ENCODE measurements at regions not wholly inside any gene's neighbourhood (a gene's known extent, or its start where the extent isn't known, plus 50 kb on each side); places are given as distances from the start of the nearest gene placed in this dataset.

DNA sequence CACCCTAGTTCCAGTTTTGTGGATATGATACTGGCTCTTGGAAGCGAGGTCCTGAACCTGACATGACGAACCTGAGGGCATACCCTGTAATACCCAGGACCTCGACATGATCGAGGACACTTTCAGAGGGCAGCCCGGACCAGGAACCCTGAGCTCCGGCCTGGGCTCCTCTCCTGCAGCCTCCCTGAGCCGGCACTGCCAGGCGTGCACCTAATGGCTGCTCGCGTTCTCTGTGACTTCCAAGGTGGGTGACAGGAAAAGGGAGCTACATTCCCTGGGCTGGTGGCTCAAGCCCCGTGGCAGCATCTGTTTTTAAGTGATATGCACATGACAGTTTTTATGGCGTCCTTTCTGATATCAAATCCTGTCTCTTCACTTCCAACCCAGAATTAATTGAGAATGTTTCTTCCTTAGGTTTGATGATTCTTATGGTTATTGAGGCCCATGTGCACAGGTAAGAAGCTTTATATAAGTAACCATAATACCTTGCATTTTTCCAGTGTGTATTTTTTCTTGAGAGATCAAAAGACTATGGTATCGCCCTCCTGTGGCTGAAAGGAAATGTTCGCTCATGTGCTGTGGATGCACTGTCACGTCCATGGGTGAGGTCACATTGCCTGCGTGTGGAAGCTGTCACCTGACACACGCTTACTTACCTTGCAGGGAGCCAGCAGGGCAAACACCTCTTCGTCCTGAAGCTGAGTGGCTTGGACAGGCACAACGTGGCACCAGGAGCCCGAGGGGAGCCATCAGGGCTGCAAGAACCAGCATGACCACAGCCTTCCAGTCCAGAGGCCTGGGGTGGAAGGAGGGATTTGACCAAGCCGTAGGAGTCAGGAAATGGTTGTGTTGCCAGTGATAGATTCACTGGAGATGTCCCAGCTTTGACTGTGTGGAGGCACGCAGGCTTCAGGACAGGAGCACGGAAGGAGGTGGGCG lies 367.4 kb upstream of the MYT1L start:
- Mint-ChIP-seq H3K36me3 (no peaks in the 10 kb centered on the region), H3K27ac (peak overlapping the region in 4 of 10 donors; percentile 40 to 82 (median 60))

DNA sequence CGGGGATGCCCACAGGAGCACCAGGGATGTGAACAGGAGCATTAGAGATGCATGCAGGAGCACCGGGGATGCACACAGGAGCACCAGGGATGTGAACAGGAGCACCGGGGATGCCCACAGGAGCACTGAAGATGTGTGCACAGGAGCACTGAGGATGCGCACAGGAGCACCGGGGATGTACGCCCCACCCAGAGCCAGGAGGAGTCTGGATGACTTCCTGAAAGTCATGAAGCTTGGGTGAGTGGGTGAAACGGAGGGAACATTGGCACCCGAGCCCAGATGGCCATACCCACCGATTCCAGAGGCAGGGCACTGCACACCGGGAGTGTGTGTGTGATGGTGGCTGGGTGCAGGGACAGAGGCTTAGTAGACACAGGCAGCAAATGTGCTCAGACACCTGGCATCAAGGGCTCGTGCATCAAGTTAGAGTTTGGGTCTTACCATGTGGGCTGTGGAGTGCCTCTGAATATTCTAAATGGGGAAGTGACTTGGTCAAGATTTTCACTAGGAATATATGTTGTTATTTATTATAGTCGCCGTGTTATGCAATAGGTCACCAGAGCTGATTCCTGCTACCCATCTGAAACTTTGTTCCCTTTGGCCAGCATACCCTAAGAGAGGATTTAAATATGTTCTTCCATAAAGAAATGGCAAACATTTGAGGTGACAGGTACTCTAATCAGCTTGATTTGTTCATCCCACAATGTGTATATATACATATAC lies 365.8 kb upstream of the MYT1L start:
- ATAC-seq (no peak), DNase-seq (no peak)
- H3K4me1 Mint-ChIP-seq: peaks cover 0 to 8% (median 5%) of the 10 kb centered on the region in 4 donors
- no peaks in the 10 kb centered on the region for H3K36me3 Mint-ChIP-seq
- H3K4me3 Mint-ChIP-seq: no peak overlapping the region
- POLR2A ChIA-PET: no interaction called here
- no peaks in the 10 kb centered on the region for H3K9me3 Mint-ChIP-seq
- H3K27me3 Mint-ChIP-seq: peaks cover 0 to 3% (median under 1%) of the 10 kb centered on the region in 5 donors
- peak overlapping the region in 1 of 10 donors; percentile 55 for H3K27ac Mint-ChIP-seq

More for the DNA sequence above, 367.4 kb upstream of the MYT1L start:
- peaks cover 0 to 3% (median 0%) of the 10 kb centered on the region in 5 donors for H3K27me3 Mint-ChIP-seq
- no peak overlapping the region for H3K4me3 Mint-ChIP-seq
- H3K4me1 Mint-ChIP-seq: peaks cover 0 to 7% (median 5%) of the 10 kb centered on the region in 4 donors
- POLR2A ChIA-PET: no interaction called here
- DNase-seq (peak in 1 of 10 donors; percentile 22), ATAC-seq (peak in 1 of 2 donors; percentile 39)
- H3K9me3 Mint-ChIP-seq: no peaks in the 10 kb centered on the region

DNA sequence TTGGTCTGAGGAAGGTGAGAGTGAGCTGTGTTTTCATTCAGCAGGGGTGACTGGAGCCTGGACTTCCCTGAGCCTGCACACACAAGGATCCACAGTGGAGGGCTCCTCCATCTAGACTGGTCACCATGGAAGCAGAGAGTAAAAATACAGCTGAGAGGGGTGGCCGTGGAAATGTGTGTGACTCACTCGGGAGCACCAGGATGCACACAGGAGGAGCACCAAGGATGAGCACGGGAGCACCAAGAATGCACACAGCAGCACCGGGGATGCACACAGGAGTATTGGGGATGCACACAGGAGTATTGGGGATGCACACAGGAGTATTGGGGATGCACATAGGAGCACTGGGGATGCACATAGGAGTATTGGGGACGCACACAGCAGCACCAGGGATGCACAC lies 365.2 kb upstream of the MYT1L start:
- ATAC-seq: no peak
- POLR2A ChIA-PET: no interaction called here
- H3K4me1 Mint-ChIP-seq: peaks cover 0 to 10% (median 6%) of the 10 kb centered on the region in 4 donors
- no peaks in the 10 kb centered on the region for H3K36me3 Mint-ChIP-seq
- no peak for DNase-seq
- peaks cover 0 to 3% (median 1%) of the 10 kb centered on the region in 5 donors for H3K27me3 Mint-ChIP-seq
- no peaks in the 10 kb centered on the region for H3K9me3 Mint-ChIP-seq
- peak overlapping the region in 1 of 10 donors; percentile 55 for H3K27ac Mint-ChIP-seq
- H3K4me3 Mint-ChIP-seq: no peak overlapping the region

DNA sequence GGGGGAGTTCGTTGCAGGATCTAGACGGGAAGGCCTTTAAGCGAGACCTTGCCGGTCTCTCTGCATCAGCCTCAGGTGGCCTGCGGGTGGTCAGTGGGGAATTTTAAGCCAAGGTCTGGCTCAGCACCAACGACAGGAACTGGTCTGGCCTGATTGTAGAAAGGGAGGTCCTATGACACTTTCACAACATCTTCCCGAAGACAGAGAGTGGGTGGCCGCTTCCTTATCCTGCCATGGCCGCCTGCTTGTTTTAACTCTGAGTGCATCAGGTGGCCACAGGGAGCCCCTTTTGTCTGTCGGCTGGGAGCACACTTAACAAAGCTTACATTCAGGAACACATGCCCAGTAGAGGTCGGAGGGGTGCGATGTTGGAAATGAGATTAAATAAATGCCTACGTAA lies 363.7 kb upstream of the MYT1L start:
- no peak for ATAC-seq
- no peak for DNase-seq
- peak overlapping the region in 1 of 10 donors; percentile 31 for H3K27ac Mint-ChIP-seq
- H3K9me3 Mint-ChIP-seq: no peaks in the 10 kb centered on the region
- no peak overlapping the region for H3K4me3 Mint-ChIP-seq
- H3K4me1 Mint-ChIP-seq: peaks cover 6 to 22% (median 18%) of the 10 kb centered on the region in 4 donors
- H3K27me3 Mint-ChIP-seq: peaks cover 0 to 3% (median 1%) of the 10 kb centered on the region in 5 donors
- H3K36me3 Mint-ChIP-seq: no peaks in the 10 kb centered on the region
- POLR2A ChIA-PET: no interaction called here

DNA sequence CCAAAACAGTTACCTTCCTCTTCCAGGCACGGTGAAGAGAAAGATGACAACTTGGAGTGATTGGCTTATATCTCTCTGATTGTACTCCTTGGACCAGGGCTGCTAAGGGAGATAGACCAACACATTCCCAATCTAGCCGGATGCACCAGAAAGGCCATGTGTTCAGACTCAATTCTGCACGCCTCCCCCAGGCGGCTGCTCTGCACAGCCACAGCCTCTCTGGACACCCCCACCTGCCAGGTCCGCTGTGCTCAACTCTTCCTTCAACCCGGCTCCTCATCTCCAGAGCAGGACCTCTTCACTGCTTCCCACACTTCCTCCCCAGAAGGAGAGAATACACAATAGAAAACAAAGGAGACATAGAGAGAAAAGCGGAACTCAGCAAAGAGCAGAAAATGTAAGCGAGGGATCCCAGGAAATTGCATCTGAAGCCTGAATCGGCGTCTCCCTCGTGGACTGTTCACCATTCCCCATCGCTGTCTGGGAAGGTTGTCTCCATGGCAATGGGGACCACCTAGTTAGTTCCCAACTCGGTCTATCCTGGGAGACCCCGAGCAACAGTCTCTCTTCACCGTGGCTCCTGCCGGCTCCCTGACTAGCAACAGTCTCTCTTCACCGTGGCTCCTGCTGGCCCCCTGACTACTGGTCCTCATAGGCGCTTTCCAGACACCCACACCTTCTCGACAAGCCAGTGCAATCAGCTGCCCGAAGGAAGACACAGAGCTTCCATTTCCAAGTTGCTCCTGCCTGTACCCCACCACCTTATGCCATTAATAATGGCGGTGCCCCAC lies 361.7 kb upstream of the MYT1L start:
- peaks cover 0 to 3% (median 1%) of the 10 kb centered on the region in 5 donors for H3K27me3 Mint-ChIP-seq
- no peak overlapping the region for H3K4me3 Mint-ChIP-seq
- peaks cover 23 to 37% (median 28%) of the 10 kb centered on the region in 4 donors for H3K4me1 Mint-ChIP-seq
- ATAC-seq (no peak), DNase-seq (no peak)
- POLR2A ChIA-PET: no interaction called here
- H3K27ac Mint-ChIP-seq: no peak overlapping the region
- H3K36me3 Mint-ChIP-seq: no peaks in the 10 kb centered on the region
- no peaks in the 10 kb centered on the region for H3K9me3 Mint-ChIP-seq

DNA sequence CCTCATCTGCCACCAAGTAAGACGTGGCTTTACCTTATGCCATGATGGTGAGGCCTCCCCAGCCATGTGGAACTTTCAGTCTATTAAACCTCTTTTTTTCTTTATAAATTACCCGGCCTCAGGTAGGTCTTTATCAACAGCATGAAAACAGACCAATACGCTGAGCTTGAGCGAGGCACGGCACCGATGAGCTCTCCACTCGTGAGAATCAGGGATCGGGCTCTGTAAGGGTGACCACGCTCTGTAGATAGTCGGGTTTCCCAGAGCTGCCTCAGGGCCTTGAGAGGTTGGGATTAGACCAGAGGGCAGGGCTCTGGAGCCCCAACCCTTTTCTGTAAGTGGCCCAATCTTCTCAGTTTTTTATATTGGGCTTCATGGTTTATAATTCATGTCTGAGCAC lies 360.3 kb upstream of the MYT1L start:
- Mint-ChIP-seq H3K9me3 (no peaks in the 10 kb centered on the region), H3K4me1 (peaks cover 24 to 44% (median 36%) of the 10 kb centered on the region in 4 donors), H3K36me3 (no peaks in the 10 kb centered on the region), H3K27me3 (peaks cover 0 to 3% (median 1%) of the 10 kb centered on the region in 5 donors), H3K27ac (peak overlapping the region in 2 of 10 donors; percentile 12 to 74), H3K4me3 (peak overlapping the region in 4 of 10 donors; percentile 30 to 41 (median 40))
- POLR2A ChIA-PET: no interaction called here
- no peak for ATAC-seq
- DNase-seq: no peak

DNA sequence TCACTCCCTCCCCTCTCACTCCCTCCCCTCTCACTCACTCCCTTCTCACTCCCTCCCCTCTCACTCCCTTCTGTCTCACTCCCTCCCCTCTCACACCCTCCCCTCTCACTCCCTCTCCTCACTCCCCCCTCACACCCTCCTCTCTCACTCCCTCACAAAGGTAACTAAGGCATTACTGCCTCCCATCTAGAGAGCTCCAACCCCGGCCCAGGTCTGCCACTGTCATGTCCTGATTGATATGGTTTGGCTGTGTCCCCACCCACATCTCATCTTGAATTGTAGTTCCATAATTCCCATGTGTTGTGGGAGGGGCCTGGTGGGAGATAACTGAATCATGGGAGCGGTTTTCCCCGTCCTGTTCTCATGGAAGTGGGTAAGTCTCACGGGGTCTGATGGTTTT lies 359.9 kb upstream of the MYT1L start:
- peaks cover 0 to 3% (median 1%) of the 10 kb centered on the region in 5 donors for H3K27me3 Mint-ChIP-seq
- H3K27ac Mint-ChIP-seq: peak overlapping the region in 3 of 10 donors; percentile 12 to 80 (median 56)
- ATAC-seq: no peak
- POLR2A ChIA-PET: no interaction called here
- H3K36me3 Mint-ChIP-seq: no peaks in the 10 kb centered on the region
- H3K4me3 Mint-ChIP-seq: peak overlapping the region in 4 of 10 donors; percentile 9 to 50 (median 36)
- DNase-seq: no peak
- H3K9me3 Mint-ChIP-seq: no peaks in the 10 kb centered on the region
- peaks cover 28 to 48% (median 40%) of the 10 kb centered on the region in 4 donors for H3K4me1 Mint-ChIP-seq

DNA sequence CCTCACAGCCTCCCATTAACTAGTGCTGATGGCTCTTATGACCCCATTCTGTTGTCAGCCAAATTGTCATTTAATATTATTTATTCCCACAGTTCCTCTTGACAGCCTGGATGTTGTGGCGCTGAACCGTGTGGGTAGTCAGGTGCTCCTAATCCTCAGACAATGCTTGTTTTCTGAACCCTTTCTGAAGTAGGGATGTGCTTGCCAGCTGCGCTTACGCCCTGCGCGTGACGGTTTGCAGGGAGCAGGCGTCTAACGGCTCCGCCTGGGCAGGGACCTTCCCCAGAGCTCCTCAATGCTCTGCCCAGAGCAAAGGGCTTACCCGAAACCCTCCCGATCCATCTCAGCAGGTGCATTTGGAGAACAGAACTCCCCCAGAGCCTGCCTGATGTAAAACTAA lies 358.2 kb upstream of the MYT1L start:
- peaks cover 37 to 65% (median 56%) of the 10 kb centered on the region in 4 donors for H3K4me1 Mint-ChIP-seq
- ATAC-seq (no peak), DNase-seq (no peak)
- POLR2A ChIA-PET: no interaction called here
- peak overlapping the region in 5 of 10 donors; percentile 4 to 63 (median 43) for H3K27ac Mint-ChIP-seq
- H3K4me3 Mint-ChIP-seq: peak overlapping the region in 3 of 10 donors; percentile 33 to 64 (median 55)
- no peaks in the 10 kb centered on the region for H3K36me3 Mint-ChIP-seq
- no peaks in the 10 kb centered on the region for H3K9me3 Mint-ChIP-seq
- peaks cover 0 to 3% (median 1%) of the 10 kb centered on the region in 5 donors for H3K27me3 Mint-ChIP-seq

DNA sequence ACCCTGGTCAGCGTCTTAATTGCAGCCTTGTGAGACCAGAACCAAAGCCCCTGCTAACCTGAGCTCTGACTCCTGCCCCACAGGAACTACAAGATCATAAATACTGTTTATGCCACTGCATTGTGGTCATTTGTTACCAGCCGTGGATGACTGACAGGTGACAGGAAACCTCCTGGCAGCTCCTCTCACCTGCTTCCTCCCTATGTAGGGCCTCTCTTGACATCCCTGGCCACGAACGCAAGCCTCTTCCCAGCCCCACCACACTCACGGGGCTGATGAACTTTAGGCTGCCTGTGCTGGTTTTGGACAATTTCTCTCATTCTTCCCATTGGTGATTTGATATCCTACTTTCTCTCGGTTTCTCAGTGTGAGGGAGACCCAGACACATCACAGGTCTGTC lies 357.2 kb upstream of the MYT1L start:
- Mint-ChIP-seq H3K4me1 (peaks cover 41 to 75% (median 63%) of the 10 kb centered on the region in 4 donors), H3K27me3 (peaks cover 0 to 3% (median 0%) of the 10 kb centered on the region in 5 donors), H3K36me3 (no peaks in the 10 kb centered on the region), H3K27ac (peak overlapping the region in 6 of 10 donors; percentile 24 to 74 (median 46)), H3K9me3 (no peaks in the 10 kb centered on the region), H3K4me3 (peak overlapping the region in 6 of 10 donors; percentile 12 to 72 (median 42))
- peak in 2 of 10 donors; percentile 26 to 29 for DNase-seq
- POLR2A ChIA-PET: interaction anchor here (0.9 kb wide), 1 partner anchor 42 kb away, joined by 3 read pairs; no protein-coding TSS in a partner anchor
- peak; percentile 46 to 73 for ATAC-seq

DNA sequence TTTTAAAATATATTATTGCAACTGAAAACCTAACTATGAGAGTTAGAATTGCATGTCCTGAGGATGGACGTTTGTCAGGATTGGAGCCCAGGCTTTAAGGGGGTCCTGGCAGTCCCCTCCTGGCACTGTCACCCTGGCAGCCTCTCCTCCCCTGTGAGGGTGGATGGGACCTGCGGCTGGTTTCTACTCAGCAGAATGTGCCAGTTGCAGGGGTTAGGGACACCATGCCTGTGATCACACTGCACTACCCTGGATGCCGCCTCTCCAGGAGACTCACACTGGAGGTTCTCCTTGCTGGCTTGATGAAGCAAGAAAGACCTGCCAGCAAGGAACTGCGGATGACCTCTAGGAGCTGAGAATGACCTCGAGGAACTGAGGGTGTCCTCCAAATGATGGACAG lies 356.7 kb upstream of the MYT1L start:
- POLR2A ChIA-PET: interaction anchor here (0.9 kb wide), 1 partner anchor 41 kb away, joined by 3 read pairs; no protein-coding TSS in a partner anchor
- no peak for DNase-seq
- ATAC-seq: no peak
- peak overlapping the region in 1 of 10 donors; percentile 40 for H3K27ac Mint-ChIP-seq
- no peaks in the 10 kb centered on the region for H3K9me3 Mint-ChIP-seq
- no peaks in the 10 kb centered on the region for H3K36me3 Mint-ChIP-seq
- H3K4me3 Mint-ChIP-seq: peak overlapping the region in 1 of 10 donors; percentile 31
- peaks cover 41 to 80% (median 68%) of the 10 kb centered on the region in 4 donors for H3K4me1 Mint-ChIP-seq
- peaks cover 0 to 3% (median 0%) of the 10 kb centered on the region in 5 donors for H3K27me3 Mint-ChIP-seq

DNA sequence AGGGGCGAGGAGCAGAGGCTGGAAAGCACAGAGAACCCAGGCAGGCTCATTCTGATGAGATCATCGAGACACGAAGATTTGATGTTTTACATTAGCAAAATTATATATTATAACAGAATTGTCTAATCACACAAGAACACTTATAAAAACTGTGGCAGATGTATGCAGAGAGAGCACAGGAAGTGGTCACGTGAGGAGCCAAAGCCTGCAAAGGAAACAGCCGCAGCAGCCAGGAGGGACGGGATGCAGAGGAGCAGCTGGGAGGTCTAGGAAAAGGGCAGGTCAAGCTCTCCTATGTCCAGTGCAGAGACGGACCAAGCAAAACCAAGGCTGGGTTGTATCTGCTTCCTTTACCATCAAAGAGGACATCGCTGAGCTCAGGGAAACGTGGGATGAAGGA lies 355.1 kb upstream of the MYT1L start:
- peak overlapping the region in 8 of 10 donors; percentile 17 to 90 (median 54) for H3K27ac Mint-ChIP-seq
- peak overlapping the region; percentile 60 to 84 (median 75) for H3K4me3 Mint-ChIP-seq
- H3K36me3 Mint-ChIP-seq: no peaks in the 10 kb centered on the region
- H3K4me1 Mint-ChIP-seq: peaks cover 45 to 91% (median 79%) of the 10 kb centered on the region in 4 donors
- POLR2A ChIA-PET: no interaction called here
- DNase-seq (peak in 2 of 10 donors; percentile 35 to 36), ATAC-seq (peak; percentile 50 to 65)
- H3K27me3 Mint-ChIP-seq: peaks cover 0 to 10% (median 0%) of the 10 kb centered on the region in 5 donors
- no peaks in the 10 kb centered on the region for H3K9me3 Mint-ChIP-seq

All from naive thymus-derived CD8-positive, alpha-beta T cell (primary cell).